Stimulated activated CD4-positive, alpha-beta T cell treated with anti-CD3 and anti-CD28 coated beads, Interleukin-12 subunit alpha, Interleukin-12 subunit beta, amount 100 ng/mL, for 24 hours (primary cell): ENCODE measurements at regions not wholly inside any gene's neighbourhood (a gene's known extent, or its start where the extent isn't known, plus 50 kb on each side); places are given as distances from the start of the nearest gene placed in this dataset.

Experiments used
- DNase-seq, 2 experiments: peaks; one replicate each; pipeline ENCODE4 v3.0.0-alpha.2; 2020; ENCODE audit warnings: low read depth in 2 of 2

DNA sequence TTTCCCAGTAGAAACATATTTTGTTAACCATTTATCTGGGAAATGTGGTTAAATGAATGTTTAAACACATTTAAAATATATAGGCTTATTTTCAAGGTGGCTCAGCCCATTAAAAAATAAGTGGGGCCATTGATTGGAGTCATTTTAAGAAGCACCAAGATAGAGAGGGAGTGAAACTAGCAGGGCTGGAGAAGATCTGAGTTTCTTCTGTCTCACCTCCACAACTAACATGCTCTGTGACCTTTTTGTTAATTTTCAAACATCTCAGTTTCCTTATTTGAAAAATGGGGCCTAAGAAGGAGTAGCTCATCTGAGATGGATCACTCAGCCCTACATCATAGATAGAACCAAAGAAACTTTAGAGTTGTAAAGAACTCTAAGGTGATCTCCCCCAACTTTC lies 254.8 kb downstream of the KCNS3 start:
- DNase-seq, result no peak

DNA sequence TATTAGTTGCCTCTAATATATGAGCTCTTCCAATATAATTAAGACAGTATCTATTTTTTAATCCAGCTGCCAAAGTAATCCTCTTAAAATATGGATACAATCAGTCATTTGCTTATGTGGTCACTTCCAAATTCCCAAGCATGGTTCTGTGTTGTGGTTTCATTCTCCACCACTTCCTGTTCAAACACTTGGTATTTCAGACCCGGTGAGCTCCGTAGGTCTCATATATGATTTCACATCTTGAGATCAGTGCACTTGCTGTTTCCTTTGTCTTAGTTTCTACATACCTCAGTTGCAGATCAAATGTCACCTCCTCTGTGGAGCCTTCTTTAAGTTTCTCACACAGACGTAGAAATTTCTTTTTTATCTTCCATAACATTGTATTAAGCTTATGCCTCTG lies 254.2 kb downstream of the KCNS3 start:
- DNase-seq, result no peak

DNA sequence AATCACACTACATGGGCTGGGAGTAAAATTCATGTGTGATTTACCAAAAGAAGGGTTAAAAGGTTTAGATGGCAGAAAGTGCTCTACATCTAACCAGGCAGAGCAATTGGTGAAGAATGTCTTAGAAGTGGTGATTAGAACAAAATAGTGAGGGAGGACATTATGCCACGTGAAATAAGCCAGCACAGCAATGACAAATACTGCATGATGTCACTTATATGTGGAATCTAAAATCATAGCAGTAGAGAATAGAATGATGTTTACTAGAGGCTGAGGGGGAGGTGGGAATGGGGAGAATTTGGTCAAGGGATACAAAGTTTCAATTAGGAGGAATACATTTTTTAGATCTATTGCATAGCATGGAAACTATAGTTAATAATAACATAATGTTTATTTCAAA lies 253.3 kb downstream of the KCNS3 start:
- DNase-seq, result no peak

DNA sequence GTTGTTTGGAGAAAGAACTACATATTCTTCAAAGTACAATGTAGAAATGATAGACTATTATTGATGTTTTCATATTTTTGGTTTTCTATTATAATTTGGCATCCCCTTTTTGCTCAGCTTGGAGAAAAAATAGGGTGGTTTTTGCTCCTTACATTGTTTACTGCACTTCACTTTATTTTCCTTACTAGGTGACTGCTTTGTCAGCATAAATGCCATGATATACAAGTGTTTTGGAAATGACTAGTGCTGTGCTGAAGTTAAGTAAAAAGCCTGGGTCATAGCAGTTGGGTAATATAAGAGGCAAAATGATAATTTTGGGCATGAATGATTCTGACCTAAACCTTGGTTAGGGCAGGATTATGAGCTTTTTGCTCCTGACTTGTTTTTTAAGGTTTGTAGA lies 250.9 kb downstream of the KCNS3 start:
- no peak for DNase-seq

DNA sequence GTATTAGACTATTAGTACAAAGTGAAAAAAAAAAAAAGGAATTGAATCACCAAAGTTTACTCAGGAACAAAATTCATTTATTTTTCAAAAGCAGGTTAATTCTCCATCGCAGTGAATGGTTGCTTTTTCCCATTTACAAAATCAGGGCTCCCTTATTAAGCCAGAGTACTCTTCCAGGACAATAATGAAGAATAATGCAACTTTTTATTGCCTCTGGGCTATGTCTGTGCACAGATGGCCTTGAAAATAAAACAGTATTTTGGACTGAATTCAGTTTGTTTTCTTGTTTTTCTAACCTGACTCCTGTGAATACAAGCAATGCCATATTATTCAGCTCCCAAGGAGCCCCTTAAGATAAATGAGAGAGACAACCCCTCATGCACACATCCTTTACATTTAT lies 246.8 kb downstream of the KCNS3 start:
- DNase-seq, result no peak

DNA sequence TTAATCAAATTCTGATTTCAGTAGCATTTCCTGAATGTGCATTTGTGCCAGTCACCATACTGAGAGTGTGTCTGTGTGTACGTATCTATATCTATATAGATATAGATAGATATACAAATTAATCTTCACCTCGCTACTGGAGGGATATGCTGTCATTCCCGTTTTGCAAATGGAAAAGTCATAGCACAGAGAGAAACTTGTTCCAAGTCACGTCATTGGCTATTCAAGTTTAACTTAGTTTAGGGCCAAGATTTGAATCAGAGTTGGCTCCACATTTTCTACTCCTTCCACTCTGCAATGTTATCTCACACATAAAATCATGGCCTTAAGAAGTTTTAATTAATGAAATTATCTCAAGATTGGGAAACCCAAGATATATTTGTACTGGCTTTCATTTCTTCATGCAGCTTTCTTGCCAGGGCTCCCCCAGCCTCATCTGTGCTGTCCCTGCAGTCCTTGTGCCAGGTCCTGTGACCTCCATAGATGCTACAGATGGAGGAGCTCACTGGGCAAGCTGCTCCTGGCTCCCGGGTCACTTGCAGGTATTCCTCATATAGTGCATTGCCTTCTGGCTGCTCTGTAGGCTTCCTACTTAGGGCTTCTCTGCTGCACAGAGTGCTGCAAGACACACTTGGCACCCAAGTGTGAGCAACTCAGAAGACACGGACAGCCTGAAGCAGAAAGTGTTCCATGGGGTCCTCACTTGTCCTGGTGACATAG lies 245.8 kb downstream of the KCNS3 start:
- DNase-seq, result no peak

DNA sequence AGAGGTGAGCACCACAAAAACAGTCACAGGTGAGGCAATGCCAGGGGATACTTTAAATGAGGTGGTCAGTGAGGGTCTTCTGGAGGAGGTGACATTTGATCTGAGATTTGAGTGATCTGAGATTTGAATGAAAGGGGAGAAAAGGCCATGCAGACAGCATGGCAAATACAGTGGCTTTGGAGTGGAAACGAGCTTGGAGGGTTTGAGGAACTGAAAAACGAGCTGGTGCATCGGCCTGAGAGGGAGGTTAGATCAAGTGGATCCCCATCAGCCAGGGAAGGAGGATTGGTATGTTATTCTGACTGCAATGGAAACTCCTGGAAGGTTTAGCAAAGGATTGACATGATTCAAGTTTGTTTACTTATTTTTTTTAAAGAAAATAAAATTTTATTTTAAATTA lies 245.1 kb downstream of the KCNS3 start:
- DNase-seq, result no peak

DNA sequence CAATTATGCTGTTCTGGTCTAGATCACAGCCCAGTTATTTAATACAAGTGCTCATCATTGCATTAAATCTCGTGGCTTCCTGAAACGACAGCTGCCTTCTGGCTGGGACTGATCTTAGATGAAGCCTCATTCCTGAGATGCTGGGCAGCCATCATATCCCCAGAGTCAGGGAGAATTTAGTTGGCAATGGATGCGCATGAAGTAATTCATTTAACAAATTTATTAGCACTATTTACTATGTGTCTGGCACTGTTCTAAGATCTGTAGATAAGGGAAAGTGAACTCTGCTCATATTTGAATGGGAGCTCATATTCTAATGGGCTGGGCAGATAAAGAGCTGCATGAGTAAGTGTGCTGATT lies 244.7 kb downstream of the KCNS3 start:
- no peak for DNase-seq

DNA sequence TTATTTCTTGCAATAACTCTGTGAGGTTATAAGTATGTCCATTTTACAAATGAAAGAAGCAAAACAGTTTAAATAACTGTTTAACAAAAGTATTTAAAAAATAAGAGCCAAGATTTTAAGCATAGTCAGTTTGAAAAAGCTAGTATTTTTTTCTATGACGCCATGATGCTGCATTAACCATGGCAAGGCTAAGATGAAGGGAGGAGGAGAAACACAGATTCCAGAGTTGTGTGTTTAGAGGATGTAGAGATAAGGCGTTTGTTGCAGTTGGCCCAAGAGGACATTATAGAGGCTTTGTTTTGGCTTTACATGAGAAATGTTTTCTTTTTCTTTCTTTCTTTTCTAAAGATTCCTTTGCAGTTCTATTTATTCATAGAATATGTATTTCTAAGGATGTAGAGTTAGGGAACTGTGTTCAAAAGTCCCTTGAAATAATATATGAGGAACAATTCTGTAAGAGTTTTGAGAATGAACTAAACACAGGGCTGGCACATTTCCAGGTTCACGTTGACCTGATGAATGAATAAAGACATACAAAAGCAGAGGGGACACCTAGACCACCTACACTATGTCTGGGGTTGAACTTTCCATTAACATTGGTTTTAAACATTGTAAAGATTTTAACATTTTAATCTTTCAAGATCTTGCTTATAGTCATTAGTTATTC lies 244.2 kb downstream of the KCNS3 start:
- DNase-seq, result no peak

DNA sequence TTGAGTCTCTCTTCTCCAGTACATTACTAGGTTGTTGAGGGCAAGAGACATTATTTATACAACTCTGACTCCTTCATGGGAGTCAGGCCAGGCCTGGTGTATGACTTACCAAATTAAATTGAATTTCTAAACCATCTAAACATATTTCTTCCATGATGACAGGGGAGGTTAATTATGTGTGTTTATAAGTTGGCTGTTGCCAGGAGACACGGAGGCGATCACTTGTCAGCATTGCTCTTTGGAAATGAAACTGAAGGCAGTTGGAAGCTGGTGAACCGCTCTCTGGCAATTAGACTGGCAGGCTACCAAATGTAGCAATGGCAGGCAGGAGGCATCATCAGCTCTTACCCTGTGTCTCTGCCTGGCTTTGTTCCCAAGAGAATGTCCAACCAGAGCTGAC lies 241.4 kb downstream of the KCNS3 start:
- no peak for DNase-seq

DNA sequence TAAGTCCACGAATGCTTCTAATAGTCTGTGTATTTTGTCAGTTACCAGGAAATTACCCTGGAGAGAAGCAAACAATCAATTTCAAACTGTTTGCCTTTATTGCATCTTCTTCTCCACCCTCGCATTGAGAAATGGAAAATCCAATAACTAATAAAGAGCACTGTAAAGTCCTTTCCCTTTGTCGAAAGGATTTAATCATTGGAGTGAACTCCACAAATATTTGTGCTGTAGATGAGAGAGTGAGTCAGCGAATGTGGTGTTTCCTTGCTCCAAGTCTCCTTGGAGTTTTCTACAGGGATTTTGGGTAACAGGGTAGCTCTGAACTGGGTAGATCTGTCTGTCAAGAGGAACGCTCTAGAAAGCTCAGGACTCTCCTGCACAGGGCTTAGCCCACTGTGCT lies 240.2 kb downstream of the KCNS3 start:
- DNase-seq, result no peak

DNA sequence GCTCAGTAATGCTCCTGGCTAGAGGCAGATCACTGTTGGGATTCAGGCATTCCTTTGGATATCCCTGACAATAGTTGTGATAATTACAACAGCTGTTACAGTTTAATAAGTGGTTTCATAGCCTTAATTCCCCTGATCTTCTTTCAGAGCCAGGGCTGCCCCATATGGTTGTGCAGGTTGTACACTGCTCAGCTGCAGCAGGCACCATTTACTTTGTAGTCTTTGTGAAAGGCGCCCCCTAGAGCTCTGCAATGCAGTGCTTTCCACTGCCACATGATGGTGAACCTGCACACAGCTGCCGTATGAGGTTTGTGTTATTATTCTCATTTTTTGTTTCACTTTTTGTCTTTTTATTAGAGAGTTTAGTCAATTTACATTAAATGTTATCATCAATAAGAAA lies 239.1 kb downstream of the KCNS3 start:
- DNase-seq, result no peak

DNA sequence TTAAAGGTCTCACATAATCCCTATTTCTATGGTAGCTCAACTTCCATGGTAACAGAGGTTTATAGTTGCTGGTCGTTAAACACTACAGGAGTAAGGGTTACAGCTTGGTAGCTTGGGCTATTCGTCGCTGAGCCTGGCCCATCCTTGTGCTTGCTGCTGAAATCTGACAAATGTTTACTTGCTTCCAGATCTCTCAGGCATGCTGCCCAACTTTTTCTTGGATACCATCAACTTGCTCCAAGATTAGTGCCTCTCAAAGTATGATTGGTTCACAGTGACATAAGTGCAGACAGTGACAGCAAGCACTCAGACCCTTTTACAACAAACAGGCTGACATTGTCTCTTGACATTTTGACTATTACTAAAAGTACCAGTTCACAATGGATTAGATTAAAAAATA lies 231.8 kb downstream of the KCNS3 start:
- no peak for DNase-seq

DNA sequence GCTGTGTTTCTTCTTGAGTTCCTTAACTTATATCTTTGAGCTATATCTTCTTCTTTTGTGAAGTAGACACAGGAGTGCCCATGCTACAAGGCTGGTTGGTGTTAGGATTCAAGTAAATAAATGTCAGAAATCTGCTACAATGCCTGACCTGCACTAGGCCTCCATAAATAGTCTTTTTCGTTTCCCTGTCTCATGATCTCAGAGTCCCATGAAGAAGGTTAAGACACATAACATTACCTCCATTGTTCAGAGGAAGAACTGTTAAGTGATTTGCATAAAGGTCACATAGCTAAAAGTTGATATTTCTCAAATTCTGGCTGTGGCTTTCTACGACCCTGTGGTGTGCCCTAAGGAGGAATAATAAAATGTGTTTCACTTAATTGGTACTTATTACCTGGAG lies 228.4 kb downstream of the KCNS3 start:
- no peak for DNase-seq

DNA sequence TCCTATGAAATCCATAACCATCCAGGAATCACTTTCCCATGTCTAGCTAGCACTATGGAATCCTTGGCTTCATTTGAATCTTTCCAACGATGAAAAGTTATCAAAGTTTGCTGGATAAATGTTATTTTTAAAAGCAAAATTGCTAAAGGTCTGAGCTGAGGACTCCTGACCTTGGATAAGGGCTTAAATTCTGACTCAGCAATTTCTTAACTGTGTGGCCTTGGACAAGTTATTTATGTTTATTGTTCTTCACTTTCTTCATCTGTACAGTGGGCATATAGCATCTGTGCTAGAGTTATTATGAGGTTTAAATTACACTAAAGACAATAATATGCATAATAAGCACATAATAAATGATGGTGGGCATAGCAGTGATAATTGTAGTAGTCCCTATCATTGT lies 227.5 kb downstream of the KCNS3 start:
- DNase-seq, result no peak

DNA sequence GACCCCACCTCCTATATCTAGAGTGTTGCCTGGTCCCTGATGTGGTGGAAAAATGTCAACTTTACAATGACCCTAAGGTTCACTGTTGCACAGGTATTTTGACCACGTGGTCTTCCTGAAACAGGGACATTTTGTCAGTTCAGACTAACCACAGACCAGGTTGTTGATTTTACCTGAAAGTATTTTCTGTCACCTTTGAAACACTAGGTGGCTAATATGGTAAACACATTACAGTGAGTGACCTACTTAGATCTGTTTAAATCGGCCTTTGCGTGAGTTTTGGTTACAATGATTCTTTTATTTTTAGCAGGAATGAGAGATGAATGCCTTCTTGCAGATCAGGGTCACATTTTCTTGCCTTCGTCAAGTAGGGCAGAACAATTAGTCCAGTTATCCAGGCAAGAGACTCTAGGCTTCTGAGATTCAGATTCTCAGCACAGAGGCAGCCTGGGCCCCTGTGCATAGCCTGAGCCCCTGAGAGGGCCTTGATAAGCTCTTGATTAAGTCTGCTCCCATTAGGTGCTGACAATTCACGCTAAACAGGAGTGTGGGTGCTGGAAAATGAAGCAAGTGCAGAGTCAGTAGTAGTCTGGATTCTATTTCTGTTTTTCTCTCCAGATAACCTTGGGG lies 226.2 kb downstream of the KCNS3 start:
- no peak for DNase-seq

DNA sequence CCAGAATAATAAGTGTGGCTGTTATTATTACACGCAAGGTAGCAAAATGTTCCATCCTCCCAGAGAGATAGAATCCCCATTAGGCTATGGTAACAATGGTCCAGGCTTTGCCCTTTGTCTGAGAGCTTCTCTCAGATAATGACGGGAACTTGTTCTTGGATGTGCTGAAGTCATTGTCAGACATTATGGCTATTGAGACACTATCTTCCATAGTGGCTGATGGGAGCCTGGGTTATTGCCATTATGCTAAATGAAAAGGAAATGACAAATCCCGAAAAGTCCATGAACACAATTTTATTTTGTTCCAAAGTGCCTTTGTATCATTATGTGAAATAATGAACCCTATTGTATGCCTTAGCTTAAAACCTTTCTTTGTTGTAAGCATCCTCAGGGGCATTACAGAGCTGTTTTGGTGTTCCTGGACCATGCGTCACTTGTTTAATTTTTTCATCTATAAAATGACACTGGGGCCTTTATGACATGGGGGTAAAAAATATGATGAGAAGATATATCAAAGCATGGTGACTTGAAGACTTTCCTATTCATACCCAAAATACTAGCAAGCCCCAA lies 218.5 kb downstream of the KCNS3 start:
- DNase-seq, result no peak

DNA sequence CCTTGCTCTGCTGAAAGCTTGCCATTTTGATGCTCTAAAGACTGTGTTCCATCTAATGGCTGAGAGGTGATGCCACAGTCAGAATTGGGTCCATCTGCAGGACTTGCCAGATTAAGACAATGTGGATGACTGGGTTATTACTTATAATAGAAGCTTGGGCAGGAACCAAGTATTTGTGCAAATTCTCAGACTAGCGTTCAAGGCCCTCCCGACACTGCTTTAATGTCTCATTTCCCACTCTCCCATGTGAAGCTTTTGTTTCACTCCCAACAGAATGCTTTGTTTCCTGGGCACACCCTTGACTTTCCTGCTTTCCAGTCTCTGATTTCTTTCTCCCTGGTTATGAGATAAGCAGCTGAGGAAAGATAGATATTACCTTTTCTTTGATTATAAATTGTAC lies 215.8 kb downstream of the KCNS3 start:
- DNase-seq, result no peak

DNA sequence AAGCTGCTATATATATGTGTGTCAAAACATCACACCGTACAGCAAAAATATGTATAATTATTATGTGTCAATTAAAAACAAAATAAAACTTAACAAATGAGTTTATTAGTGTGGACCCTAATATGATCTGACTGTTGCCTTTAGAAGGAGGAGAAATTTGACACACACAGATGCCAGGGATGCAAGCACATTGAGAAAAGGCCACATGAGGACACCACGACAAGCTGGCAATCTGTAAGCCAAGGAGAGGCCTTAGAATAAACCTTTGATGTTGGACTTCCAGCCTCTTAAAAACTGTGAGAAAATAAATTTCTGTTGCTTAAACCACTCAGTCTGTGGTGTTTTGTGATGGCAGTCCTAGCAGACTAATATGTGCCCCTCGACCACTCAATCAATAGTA lies 214.7 kb downstream of the KCNS3 start:
- no peak for DNase-seq

DNA sequence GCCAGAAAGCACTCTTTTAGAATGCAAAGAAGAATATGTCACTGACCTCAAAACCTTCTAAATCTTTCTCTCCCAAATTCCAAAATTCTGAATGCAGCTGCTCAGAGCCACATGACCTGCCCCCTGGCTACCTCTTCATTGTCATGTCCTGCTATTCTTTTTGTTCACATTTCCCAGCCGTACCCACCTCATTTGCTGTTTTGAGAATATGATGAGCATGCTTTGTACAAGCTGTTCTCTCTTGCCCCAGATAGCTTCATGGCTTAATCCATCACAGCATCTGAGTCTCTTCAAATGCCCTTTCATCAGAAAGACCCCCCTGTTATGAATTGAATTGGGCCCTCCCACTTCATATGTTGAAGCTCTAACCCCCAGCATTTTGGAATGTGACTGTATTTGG lies 214.3 kb downstream of the KCNS3 start:
- no peak for DNase-seq

DNA sequence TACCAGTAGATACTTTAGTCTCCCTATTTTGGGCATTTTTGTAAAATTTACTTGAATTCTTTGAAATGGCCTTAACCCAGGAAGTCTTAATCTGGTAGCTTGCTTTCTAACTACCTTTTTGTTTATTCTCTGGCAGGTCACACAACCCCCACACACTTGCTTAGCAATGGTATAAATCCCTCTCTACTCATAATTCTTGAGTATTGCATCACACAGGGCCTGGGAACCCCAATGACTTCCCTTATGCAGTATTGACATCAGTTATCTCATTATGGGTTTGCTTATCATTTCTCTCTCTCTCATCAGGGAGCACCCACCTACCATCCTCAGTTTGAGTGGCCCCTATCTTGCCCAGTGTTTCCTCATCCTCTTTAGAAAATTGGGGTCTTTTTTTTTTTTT lies 207.1 kb downstream of the KCNS3 start:
- DNase-seq, result no peak

DNA sequence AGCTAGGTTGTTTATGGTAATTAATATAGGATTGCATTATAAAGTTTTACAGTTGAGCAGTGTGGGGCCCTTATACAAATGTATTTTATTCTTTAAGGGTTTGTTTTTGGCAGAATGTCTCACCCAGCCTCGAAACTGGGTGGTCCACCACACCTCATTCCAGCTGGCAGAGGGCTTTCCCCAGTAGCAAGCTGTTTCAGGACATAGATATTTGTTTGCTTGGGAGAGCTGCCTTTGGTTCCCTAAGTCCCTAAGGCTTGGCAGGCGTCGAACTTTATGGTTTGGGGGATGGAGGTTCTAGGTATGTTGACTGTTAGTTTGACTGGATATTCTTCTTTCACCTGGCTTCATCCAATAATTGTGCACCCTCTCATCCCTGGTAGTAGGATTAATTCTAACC lies 205.9 kb downstream of the KCNS3 start:
- no peak for DNase-seq

DNA sequence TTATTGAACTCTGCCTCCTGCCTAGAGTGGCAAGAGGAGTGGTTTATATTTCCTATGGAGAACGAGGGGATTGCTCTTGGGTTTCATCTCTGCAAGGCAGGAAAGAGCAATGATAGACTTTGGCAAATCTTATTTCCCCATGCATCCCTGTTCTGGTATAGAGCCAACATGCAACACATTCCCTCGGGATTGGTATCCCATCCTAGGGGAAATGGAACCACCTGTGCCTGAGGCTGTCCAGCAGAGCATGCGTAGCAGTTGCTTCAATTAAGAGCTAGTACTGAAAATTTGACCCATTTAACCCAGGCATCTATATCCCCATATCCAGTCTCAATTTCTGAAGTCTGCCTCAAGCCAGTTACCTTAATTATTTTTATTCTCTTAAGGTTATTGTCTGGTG lies 205.3 kb downstream of the KCNS3 start:
- DNase-seq, result no peak
